Panc1 (cell line): ENCODE measurements at regions not wholly inside any gene's neighbourhood (a gene's known extent, or its start where the extent isn't known, plus 50 kb on each side); places are given as distances from the start of the nearest gene placed in this dataset.

Source experiments
- CTCF ChIP-seq: fragments of 450-650 bp; IDR thresholded peaks from 2 replicates; pipeline ENCODE4 v1.5.1; 2017; ENCODE audit warnings: mild to moderate bottlenecking
- POLR2AphosphoS5 ChIP-seq: IDR thresholded peaks from 2 replicates; pipeline ENCODE4 v1.6.1; 2012; ENCODE audit warnings: mild to moderate bottlenecking, low read depth, low read length, moderate library complexity
- TCF7L2 ChIP-seq: IDR thresholded peaks from 2 replicates; pipeline ENCODE4 v1.6.1; 2011; ENCODE audit warnings: mild to moderate bottlenecking, low read depth, low read length, inconsistent platforms

DNA sequence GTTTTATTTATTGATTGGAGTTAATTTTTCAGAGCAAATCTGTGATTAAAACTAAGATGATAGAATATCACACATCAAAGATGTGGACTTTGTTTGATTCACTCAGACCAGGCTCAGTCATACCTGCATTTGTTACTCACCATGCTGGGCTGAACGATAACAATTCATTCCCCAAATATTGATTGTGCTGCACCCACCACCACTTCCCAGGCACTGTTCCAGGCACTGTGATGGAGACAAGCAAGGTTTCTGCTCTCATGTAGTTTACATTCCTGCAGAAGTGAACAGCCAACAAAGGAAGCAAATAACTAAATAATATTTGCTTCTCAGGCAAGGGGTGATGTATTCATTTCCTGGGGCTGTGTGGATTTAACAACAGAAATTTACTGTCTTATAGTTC, 428.3 kb downstream of the DNAH5 start:
- no peak for TF ChIP-seq POLR2AphosphoS5
- TF ChIP-seq CTCF, result no peak
- no peak for TF ChIP-seq TCF7L2
